CD4-positive, alpha-beta T cell treated with Interleukin-6 for 4 hours (primary cell): ENCODE measurements at regions not wholly inside any gene's neighbourhood (a gene's known extent, or its start where the extent isn't known, plus 50 kb on each side); places are given as distances from the start of the nearest gene placed in this dataset.

Source experiments
- DNase-seq: peaks from one replicate; pipeline ENCODE4 v3.0.0-alpha.2; 2020; ENCODE audit warnings: mixed read lengths

- no peak for DNase-seq
Measured at GRCh38 chr2:8573234-8573941, 108.5 kb upstream of the ID2 start.

DNA sequence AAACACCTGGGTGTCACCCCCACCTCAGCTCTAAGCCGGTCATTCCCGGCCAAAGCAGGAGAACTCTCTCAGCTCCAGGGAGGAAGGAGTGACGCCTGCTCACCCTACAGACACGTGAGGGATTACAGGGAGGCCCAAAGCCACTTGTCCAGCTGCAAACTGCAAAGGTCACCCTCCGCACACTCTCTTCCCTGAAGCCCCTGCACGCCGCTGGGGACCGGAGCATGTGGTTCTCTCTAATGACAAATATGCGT, 108.0 kb upstream of the ID2 start:
- DNase-seq = no peak

DNA sequence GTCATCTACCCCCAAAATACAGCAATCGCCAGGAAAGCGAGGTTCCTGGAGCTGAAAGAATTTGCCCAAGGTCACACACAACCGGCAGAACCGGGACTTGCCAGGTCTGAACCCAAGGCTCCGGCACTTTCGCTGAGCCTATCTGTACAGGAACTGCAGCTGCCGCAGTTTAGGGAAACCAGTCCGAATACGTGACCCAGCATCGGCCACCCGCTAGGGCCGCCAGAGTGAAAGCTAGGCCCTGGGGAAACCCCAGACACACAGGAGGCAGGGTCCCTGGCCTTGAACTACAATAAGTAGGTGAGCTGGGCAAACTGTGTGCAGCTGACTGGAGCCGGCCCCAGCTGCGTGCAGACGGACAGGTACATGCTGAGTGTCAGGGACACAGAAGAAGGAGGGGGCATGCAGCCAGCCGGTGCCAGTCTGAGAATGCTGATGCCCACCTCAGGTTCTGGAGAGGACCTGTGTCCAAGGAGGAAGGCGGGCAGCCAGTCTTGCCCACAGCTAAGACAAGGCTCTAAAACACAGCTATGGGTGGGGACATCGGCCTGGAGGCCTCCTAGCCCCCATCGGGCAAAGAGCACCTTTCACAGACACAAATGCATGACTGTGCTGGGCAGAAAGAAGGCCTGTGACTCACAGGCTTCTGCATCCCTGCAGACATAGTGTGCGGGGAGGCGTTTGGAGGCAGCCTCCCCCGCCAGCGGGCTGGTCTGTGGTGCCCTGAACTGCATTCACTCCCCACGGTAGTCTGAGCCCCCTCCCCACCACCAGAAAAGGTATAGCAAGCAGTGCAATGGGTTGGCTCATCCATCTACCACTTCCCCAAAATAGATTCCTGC, 107.4 kb upstream of the ID2 start:
- no peak for DNase-seq

DNA sequence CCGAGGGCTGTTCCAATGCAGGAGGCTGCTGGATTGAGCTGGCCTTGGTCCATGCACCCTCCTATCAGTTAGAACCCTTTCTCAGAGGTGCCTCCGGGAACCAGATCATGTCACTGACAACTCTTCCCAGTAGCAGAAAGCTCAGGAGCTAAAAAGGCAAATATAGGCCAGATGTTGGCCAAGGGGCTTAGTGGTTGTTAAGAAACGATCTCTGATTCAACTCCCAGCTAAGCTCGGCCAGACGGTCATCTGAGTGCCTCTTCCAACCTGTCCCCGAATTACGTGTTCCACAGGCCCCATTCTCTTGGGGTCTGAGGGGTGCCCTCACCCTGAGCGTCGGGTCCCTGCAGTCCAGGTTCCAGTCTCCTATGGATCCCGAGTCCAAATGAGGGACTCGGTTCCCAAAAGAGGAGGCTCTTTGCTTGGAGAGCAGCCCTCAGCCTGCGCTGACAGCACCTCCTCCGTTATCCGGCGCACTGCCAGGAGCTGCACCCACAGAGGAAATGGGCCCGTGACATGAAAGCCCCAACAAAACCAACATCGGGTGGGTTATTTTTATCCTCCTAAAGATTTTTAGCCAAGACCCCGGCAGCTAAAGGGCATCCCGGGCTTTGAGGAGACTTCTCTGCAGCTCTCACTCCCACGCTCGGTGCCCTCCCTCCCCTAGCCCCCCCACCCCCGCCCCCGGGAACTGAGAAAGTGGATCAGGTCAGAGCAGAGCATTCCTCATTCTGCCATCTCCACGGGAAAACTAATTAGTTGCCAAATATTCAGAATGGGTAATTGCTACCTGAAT, 106.6 kb upstream of the ID2 start:
- peak; percentile 70 for DNase-seq

GRCh38 chr2:8575834-8576423, 105.9 kb upstream of the ID2 start:
- no peak for DNase-seq

- peak; percentile 35 for DNase-seq
Measured at GRCh38 chr2:8576525-8577167, 105.2 kb upstream of the ID2 start.

DNA sequence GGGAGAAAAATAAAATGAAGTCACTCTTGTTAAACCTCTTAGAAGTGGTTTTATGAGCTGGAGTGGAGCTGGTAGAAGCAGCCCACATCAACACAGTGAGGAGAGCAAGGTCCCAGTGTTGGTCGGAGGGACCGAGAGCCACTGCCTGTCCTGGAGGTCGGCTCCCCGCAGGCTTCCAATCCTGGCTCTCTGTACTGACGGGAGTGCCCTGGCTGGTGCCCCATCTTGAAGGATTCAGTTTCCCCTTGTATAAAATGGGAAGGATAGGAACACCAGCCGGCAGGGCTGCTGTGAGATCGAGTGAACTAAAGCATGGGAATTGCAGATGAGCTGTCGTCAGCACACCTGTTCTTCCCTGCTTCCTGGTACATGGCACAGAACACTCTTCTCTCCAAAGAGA, 104.3 kb upstream of the ID2 start:
- DNase-seq = no peak

- DNase-seq = no peak
Measured at GRCh38 chr2:8578335-8579244, 103.3 kb upstream of the ID2 start.

- no peak for DNase-seq
Measured at GRCh38 chr2:8579485-8580085, 102.3 kb upstream of the ID2 start.

- no peak for DNase-seq
Measured at GRCh38 chr2:8580316-8581233, 101.3 kb upstream of the ID2 start.

GRCh38 chr2:8581234-8581561, 100.7 kb upstream of the ID2 start:
- DNase-seq = no peak

- DNase-seq = no peak
Measured at GRCh38 chr2:8581601-8582041, 100.2 kb upstream of the ID2 start.

GRCh38 chr2:8582191-8582590, 99.7 kb upstream of the ID2 start:
- no peak for DNase-seq

GRCh38 chr2:8582651-8583399, 99.0 kb upstream of the ID2 start:
- DNase-seq = no peak

DNA sequence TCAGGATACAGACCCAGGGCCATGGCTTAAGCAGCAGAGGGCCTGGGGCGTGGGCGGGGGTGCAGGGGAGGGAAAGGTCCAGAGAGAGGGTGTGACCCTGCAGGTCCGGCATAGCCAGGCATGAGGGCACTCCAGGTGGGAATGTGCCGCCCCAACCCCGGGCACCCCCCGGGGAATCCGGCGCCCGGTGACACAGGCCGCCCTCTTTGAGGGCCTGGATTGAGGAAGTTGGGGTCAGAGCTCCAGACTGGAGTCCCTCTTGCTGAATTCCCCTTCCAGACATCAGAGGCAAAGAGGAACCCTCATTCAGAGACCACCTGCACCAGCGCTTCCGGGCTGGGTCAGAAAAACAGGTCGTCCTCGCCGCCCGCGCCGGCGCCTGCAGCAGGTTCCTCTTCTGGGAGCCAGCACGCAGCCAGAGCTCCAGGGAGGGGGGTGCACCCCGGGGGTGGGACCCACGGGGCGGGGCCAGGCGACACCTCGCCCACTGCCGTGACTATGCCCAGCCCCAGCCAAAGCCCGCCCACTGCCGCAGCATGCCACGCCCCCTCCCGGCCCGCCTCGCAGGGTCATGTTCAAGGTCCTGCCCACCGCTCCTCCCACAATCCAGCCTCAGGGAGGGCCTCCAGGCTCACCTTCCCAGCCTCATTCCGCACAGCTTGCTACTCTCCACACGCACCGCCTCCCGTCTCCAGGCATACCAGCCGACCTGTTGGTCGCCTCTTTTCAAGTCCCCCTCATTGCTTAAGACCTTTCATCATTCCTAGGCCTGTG, 98.3 kb upstream of the ID2 start:
- peak; percentile 83 for DNase-seq

DNA sequence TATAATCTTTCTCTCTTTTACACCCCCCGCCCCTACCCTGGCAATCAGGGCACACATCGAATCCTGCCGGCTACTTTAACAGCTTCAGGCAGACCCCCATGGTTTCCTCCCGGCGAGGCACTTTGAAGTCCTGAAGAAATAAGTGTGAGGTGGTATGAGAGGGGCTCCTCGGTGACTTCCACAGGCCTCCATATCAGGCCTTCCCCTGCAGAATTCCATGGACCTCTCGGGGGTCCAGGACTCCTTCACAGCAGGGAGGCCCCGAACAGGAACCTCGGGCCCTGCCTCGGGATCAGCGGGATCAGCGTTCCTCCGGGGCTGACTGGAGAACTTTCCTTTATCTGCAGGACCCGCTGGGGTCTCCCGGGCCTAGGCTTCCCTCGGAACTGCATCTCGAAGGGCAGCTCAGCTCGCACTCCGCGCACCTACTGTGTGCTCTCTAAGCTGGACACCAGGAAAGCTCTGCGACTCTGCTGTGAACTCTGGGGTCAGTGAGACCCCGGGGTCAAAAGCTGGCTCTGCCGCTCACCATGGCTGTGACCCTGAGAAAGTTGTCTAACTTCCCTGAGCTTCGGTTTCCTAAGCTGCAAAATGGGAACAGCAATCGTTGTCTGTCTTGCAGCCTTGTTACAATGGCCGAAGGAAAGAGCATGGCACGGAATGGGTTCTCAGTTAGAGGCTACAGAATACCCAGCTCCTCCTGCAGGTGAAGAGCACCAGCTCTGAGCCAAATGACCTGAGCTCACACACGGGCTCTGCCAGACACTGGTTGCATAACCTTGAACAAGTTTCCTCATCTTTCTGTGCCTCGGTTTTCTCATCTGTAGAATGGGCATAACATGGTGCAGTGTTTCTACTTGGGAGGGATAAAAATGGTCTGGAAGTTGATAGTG, 97.4 kb upstream of the ID2 start:
- no peak for DNase-seq

DNA sequence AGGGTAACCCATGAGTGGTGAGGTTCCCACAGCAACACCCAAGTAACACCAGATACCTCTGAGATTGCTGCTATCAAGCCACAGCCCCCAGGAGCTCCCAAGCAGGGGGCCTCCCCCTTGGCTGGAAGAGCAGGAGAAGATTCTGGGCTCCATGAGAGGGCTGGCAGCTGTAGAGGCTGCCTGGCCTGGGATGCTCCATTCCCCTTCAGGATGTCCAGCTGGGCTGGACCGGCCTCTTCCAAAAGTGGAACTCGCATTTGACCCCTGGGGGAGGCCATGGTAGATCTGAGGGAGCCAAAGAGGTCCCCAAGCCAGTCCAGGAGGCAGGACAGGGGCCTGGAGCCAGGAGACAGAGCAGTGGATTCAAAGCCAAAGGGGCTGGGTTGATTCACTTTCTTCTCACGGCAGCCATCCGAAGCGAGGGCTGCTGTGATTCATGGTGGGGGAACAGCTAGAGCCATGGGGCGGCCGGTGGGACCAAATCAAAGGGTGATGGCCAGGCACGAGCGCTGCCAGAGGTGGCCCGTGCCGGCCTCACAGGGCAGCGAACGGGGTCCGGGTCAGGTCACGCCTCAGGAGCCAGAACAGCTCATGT, 95.3 kb upstream of the ID2 start:
- DNase-seq = no peak
